PC-9 (cell line): ENCODE measurements at regions not wholly inside any gene's neighbourhood (a gene's known extent, or its start where the extent isn't known, plus 50 kb on each side); places are given as distances from the start of the nearest gene placed in this dataset.

Experiments used
- EZH2 ChIP-seq: fragments of 200-600 bp; sonication (generic); IDR thresholded peaks from 2 replicates; pipeline ENCODE4 v1.8.0; 2017; ENCODE audit warnings: antibody characterized with exemption, low read depth
- TF ChIP-seq, protein P1 (sequence below): fragments of 200-600 bp; sonication (generic); conservative IDR thresholded peaks from 2 replicates; pipeline ENCODE4 v1.6.1; 2017; ENCODE audit warnings: mixed run types, antibody characterized with exemption, mild to moderate bottlenecking, moderate library complexity

DNA sequence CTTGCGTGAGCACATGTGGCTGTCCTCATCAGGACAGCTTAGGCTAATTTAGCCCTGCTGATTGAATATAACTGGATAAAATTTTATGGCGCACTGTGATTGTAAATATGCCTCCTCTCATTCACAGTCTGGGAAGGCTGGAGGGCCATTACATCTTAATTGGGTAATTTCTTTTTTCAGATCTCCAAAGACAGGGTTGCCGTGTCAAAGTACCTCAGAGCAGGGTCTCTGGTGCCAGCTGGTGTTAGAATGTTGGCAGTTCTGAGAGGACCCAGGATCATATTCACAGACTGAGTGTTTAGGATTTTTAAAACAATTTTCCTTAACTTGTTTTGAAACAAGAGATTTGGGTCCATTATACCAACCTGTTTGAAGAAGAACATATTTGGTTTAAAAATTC, 455.7 kb upstream of the TLE4 start:
- TF ChIP-seq, protein P1, sequence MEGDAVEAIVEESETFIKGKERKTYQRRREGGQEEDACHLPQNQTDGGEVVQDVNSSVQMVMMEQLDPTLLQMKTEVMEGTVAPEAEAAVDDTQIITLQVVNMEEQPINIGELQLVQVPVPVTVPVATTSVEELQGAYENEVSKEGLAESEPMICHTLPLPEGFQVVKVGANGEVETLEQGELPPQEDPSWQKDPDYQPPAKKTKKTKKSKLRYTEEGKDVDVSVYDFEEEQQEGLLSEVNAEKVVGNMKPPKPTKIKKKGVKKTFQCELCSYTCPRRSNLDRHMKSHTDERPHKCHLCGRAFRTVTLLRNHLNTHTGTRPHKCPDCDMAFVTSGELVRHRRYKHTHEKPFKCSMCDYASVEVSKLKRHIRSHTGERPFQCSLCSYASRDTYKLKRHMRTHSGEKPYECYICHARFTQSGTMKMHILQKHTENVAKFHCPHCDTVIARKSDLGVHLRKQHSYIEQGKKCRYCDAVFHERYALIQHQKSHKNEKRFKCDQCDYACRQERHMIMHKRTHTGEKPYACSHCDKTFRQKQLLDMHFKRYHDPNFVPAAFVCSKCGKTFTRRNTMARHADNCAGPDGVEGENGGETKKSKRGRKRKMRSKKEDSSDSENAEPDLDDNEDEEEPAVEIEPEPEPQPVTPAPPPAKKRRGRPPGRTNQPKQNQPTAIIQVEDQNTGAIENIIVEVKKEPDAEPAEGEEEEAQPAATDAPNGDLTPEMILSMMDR = no peak
- no peak for TF ChIP-seq EZH2
